Hematopoietic multipotent progenitor cell treated with erythropoietin and hydrocortisone succinate and interleukin-3 and kit ligand, for 6 days (in vitro differentiated cells): ENCODE measurements at regions not wholly inside any gene's neighbourhood (a gene's known extent, or its start where the extent isn't known, plus 50 kb on each side); places are given as distances from the start of the nearest gene placed in this dataset.
A peak's percentile ranks its signal among the peaks of the same experiment; 100 is the strongest.
"Not testable (repeated sequence)": the region's sequence is repeated elsewhere in the genome, so short reads cannot be mapped to it uniquely, and the experiment has no call there.

Experiments used
- DNase-seq: peaks from one replicate; pipeline ENCODE4 v3.0.0-alpha.2; 2015

DNA sequence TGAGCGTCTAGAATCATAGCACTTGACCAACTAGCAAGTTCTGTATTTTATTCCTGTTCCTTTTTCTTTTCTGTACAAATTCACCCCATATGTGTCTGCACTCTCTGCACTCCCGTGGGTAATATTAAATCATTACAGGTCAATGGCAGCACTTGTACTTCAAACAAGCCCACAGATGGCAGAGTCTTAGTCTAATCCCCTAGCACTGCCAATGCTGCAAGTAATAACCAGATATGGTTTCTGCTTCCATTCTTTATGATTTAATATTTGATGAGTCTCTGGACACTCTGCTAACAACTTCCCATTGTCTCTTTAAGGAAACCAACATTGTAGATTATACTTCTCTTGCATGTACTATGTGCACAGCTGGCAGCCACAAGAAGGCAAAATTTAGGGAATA lies 343.8 kb upstream of the CHD1 start:
- no peak for DNase-seq

DNA sequence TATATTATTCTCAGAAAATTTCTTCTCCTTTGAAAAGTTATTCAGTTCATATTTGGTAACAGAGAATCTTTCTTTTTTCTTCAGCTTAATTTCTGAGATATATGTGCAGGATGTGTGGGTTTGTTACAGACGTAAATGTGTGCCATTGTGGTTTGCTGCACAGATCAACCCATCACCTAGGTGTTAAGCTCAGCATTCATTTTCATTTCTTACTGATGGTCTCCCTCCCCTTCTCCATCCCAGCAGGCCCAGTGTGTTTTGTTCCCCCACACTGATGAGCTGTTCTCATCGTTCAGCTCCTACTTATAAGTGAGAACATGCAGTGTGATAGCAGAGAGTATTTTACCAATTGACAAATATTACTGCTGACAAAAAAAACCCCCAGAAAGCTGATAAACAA lies 330.0 kb upstream of the CHD1 start:
- no peak for DNase-seq

- no peak for DNase-seq
Measured at GRCh38 chr5:99248066-99248465, 319.3 kb upstream of the CHD1 start.

DNA sequence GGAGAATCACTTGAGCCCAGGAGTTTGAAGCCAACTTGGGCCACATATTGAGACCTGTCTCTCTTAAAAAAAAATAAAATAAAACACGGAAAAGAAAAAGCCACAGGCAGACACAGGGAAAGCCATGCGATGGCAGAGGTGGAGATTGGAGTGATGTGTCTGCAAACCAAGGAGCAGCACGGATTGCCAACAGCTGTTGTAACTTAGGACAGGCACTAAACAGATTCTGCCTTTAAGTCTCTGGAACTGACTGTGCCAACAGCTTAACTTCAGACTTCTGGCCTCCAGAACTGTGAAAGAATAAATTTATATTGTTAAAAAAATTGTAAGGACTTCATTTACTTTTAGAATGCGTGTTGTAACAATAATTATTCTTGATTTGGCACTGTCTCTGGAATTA lies 318.5 kb upstream of the CHD1 start:
- no peak for DNase-seq

GRCh38 chr5:99243111-99243510 lies 314.3 kb upstream of the CHD1 start:
- no peak for DNase-seq

DNA sequence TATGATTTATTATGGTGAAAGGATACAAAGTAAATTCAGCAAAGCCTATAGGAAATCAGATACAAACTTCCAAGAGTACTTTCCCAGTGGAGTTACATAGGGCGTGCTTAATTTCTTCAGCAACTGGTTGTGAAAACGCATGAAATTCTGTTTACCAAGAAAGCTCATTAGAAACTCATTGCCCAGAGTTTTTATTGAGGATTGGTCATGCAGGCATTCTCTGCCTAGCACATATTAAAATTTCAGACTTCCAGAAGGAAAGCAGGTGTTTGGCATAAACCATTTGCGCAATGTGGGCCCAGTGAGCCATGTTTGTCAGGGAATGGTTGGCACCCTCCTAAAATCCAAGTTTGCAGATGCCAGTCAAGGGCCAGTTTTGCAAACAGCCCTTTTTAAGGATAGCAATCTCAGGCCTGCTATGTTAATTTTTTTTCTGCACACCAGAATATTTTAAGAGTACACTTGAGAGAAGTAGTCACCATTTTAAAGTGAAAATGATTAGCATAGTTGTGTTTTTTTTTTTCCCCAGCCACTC lies 311.1 kb upstream of the CHD1 start:
- DNase-seq: no peak

DNA sequence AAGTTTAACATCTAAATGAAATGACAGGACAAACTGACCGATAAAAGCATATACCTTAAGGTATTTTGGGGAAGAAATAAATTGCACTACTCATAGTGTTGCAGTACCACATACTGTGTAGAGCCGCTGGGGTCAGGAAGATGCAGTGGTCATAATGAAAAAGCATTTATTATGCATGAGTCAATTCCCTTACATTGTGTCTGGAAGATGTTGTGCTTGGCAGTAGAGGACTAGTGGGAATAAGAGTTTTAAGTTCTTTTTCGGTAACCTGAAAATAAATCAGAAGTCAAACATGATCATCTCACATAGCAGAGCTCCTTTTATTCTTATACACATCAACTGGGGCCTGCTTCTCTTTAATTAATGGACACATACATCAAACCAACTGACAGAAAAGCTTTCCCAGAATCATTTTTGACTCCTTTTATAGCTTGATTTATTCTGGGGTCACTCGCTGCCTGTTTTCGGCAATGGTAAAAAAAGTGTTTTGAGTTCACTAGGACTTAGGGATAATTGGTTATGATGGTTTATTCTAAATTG lies 262.5 kb upstream of the CHD1 start:
- no peak for DNase-seq

GRCh38 chr5:99187611-99188010 lies 258.8 kb upstream of the CHD1 start:
- peak; percentile 12 for DNase-seq

DNA sequence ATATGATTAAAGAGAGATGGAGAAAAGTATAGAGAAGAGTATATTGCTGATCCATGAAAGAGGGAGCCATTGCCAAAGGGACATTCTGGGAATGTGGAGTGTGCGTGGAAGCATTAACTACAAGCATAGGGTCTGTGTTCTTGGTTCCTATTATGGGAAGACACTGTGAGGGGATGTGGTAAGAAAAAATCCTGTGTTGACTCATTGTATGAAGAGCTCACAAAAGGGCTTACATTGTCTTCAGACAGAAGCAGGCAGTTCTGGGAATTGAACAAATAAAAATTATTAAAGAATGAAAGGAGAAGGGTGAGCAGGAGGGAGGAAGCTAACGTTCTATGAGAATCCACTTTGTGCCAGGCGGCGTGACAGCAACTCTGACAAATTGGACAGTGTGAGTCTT lies 250.4 kb upstream of the CHD1 start:
- no peak for DNase-seq

DNA sequence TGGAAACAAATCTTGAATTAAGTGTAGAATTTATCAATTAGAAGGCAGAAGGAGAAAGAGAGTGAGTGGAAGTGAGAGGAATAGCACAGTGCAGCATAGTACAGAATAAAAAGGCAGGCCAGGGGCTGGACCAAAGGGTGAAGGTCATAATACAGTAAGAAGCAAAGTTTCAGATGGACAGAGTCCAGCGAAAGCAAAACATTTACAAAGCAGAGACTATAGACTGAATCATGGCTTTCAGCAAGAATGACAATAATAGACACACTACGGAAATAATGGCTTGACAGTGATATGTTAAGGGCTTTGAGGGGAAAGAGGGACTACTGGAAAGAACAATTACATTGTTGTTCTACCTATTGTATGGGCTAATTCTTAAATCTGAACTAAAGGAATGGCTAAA lies 249.0 kb upstream of the CHD1 start:
- DNase-seq: no peak

DNA sequence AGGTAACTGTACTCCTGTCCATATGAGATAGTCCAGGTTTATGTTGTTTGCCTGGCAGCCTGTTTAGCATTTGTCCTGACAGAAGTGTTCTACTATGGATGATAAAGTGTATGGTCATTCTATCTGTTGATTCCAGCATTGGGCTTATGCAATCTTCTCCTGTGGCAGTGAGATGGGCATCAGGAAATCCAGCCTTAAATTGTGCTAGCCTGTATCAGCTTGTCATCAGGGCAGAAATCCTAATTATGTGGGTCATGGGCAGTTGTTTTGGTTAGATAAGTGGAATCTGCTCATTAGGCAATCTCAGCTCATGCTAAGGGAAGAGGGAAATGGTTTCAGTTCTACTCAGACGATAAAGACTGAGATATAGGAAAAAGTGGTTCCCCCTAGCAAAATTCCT lies 247.4 kb upstream of the CHD1 start:
- DNase-seq: no peak

DNA sequence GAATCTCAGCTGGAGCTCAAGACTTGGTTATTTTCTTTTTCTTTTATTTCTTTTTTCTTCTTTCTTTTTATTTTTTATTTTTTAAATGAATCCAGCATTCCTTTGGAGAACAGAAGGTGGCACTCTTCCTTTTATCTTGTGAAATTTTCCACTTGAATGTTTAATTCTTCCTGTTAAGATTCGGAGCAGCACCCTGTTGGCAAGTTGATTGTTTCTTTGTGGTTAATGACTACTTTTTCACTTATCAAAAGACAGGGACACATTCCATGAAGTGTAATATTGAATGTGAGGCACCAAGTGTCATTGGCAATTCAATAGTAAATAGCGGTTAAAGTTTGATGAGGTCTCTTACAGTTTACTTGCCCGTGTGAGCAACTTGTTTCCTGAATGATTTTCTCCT lies 240.5 kb upstream of the CHD1 start:
- peak; percentile 13 for DNase-seq

DNA sequence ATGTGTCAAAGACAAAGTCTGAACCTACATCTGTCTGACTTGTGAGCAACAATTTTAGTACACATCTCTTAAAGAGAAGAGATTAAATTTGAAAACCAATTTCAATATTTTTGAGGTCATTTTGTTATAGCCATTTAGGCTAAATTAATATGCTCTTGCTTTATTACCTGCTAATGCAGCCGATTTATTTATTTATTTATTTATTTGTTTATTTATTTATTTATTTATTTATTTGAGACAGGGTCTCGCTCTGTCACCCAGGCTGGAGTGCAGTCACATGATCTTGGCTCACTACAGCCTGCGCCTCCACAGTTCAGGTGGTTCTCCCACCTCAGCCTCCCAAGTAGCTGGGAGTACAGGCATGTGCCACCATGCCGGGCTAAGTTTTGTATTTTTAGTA lies 232.7 kb upstream of the CHD1 start:
- not testable (repeated sequence) for DNase-seq

DNA sequence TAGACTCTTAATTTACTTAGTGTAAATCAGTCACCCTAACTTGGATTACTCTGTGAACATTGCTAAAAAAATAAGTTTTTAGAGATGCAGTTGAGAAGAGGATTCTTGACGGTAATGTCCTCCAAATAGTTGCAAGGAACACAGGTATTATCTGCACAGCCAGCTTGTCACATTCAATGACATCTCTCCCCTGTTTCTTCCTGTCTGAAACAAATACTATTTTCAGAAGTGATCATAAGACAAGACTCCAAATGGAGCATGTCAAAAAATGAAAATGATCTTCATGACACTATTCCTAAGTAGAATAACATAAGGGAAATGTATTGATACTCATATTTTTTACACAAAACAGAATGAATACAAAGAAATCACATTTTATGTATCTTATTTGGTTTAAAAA lies 227.9 kb upstream of the CHD1 start:
- DNase-seq: no peak

- DNase-seq: not testable (repeated sequence)
Measured at GRCh38 chr5:99143283-99143795, 214.5 kb upstream of the CHD1 start.

GRCh38 chr5:99141534-99142128 lies 212.8 kb upstream of the CHD1 start:
- DNase-seq: no peak

- no peak for DNase-seq
Measured at GRCh38 chr5:99138911-99139310, 210.1 kb upstream of the CHD1 start.

- no peak for DNase-seq
Measured at GRCh38 chr5:99133921-99134320, 205.1 kb upstream of the CHD1 start.

DNA sequence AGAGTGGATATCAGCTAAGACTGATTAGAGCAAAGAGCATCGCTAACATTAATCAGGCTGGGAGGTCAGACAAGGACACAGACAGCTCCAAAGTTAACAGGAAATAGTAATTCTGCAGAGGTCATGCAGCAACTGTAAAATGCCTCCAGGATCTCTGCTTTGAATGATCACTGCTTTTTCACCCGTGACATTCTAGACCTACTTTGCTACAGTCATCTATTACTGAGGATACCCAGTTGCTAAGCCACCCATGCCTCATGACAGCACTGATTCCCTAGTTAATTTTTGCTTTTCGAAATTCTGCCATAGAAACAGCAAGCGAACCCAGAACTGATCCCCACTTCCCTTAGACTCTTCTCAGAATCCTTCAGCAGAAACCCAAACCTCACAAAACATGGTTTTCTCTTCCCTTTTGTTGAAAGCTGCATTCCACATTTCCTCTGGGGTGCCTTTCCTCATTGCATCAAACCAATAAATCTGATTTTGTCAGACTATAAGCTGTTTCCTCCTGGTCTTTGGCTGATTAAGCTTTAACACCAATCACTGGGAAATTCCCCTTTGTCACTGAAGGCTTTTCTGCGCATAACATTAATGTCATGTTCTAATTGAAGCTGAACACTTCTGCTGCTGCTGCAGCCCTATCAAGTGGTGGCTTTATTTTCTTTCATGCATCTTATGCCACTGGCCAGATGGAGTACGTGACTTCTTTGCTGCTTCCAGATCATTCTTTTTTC lies 201.1 kb upstream of the CHD1 start:
- DNase-seq: no peak

DNA sequence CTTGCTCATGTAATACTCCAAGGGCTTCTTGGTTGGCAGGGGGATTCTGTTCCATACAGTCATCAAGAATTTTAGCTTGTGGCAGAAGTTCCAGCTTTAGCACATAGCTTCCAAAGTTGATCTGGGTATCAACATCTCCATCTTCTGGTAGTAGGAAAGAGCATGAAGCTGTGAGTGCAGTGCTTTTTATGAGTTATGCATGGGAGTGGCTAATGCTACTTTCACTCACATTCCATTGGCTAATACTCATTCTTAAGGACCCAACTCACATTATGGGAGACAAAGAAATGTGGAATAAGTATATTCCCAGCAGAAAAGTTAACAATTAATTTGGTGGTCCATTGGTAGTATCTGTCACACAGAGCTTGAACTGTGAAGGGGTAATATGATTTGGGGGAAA lies 194.2 kb upstream of the CHD1 start:
- no peak for DNase-seq

- no peak for DNase-seq
Measured at GRCh38 chr5:99119326-99119725, 190.5 kb upstream of the CHD1 start.

DNA sequence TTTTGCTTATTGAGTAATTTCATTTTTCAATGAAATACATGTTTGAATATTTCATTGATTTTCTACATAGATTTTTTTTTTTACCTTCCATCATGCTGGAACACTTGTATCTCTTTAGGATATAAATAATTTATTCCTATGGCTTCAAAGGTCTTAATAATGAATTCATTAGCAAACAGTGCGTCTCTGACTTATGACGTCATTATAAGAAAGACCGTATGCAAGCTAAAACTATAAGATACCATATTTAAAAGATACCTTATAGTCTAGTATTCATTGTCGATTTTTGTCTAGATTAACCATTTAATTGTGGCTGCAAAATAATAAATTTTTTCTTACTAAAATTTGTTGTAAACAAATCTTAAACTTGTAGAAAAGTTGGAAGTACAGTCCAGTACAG lies 187.7 kb upstream of the CHD1 start:
- no peak for DNase-seq

DNA sequence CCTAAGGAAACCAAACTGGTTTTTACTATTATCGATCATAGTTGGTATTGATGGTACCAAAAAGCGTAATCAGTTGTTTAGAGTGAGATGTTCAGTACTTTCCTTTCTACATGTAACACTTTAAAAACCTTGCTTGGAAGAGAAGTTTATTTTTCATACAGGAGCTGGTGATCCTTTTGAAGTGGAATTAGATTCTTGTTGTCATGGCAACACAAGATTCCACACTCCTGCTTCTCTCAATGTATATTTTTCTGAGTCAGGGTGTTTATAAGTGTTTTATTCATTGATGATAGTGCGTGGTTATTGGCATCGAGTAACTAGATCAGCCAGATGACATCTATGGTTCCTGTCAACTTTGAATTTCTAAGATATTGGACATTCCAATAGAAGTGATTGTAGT lies 181.1 kb upstream of the CHD1 start:
- no peak for DNase-seq

GRCh38 chr5:99105216-99105615 lies 176.4 kb upstream of the CHD1 start:
- DNase-seq: peak; percentile 10
